ENCODE measurements at regions not wholly inside any gene's neighbourhood (a gene's known extent, or its start where the extent isn't known, plus 50 kb on each side); places are given as distances from the start of the nearest gene placed in this dataset.
"Not testable (repeated sequence)": the region's sequence is repeated elsewhere in the genome, so short reads cannot be mapped to it uniquely, and the experiment has no call there.

GRCh38 chr1:121052081-121052660 is 132.0 kb downstream of the FAM72B start:
- DNase-seq (ENCODE audit: low spot score): not testable (repeated sequence)

GRCh38 chr1:121054928-121055327 is 129.2 kb downstream of the FAM72B start:
- not testable (repeated sequence) for DNase-seq (ENCODE audit: low spot score)

GRCh38 chr1:121066925-121067324 is 117.2 kb downstream of the FAM72B start:
- not testable (repeated sequence) for DNase-seq (ENCODE audit: low spot score)

GRCh38 chr1:121068738-121069499 is 115.2 kb downstream of the FAM72B start:
- not testable (repeated sequence) for DNase-seq (ENCODE audit: low spot score)

GRCh38 chr1:121073852-121074251 is 110.3 kb downstream of the FAM72B start:
- not testable (repeated sequence) for DNase-seq (ENCODE audit: low spot score)

- DNase-seq (ENCODE audit: low spot score): not testable (repeated sequence)
Observed at GRCh38 chr1:121075254-121075805, 108.8 kb downstream of the FAM72B start.

GRCh38 chr1:121076674-121077073 is 107.5 kb downstream of the FAM72B start:
- DNase-seq (ENCODE audit: low spot score): not testable (repeated sequence)

- DNase-seq (ENCODE audit: low spot score): not testable (repeated sequence)
Observed at GRCh38 chr1:121079655-121080054, 104.5 kb downstream of the FAM72B start.

GRCh38 chr1:121080197-121080903 is 103.8 kb downstream of the FAM72B start:
- not testable (repeated sequence) for DNase-seq (ENCODE audit: low spot score)

- not testable (repeated sequence) for DNase-seq (ENCODE audit: low spot score)
Observed at GRCh38 chr1:121080904-121081264, 103.3 kb downstream of the FAM72B start.

GRCh38 chr1:121081625-121082199 is 102.4 kb downstream of the FAM72B start:
- not testable (repeated sequence) for DNase-seq (ENCODE audit: low spot score)

- DNase-seq (ENCODE audit: low spot score): not testable (repeated sequence)
Observed at GRCh38 chr1:121082995-121083394, 101.1 kb downstream of the FAM72B start.

- not testable (repeated sequence) for DNase-seq (ENCODE audit: low spot score)
Observed at GRCh38 chr1:121086249-121086648, 97.9 kb downstream of the FAM72B start.

- DNase-seq (ENCODE audit: low spot score): not testable (repeated sequence)
Observed at GRCh38 chr1:121087221-121087620, 96.9 kb downstream of the FAM72B start.

GRCh38 chr1:121088568-121088967 is 95.6 kb downstream of the FAM72B start:
- DNase-seq (ENCODE audit: low spot score): not testable (repeated sequence)

- not testable (repeated sequence) for DNase-seq (ENCODE audit: low spot score)
Observed at GRCh38 chr1:121092329-121092968, 91.7 kb downstream of the FAM72B start.

GRCh38 chr1:121095014-121095413 is 89.1 kb downstream of the FAM72B start:
- DNase-seq (ENCODE audit: low spot score): not testable (repeated sequence)

GRCh38 chr1:121097127-121097866 is 86.8 kb downstream of the FAM72B start:
- DNase-seq (ENCODE audit: low spot score): not testable (repeated sequence)

- not testable (repeated sequence) for DNase-seq (ENCODE audit: low spot score)
Observed at GRCh38 chr1:121097867-121098215, 86.3 kb downstream of the FAM72B start.

- DNase-seq (ENCODE audit: low spot score): not testable (repeated sequence)
Observed at GRCh38 chr1:121109025-121109424, 75.1 kb downstream of the FAM72B start.

Measured in GM03348 (cell line).